HEK293T (cell line): ENCODE measurements at regions not wholly inside any gene's neighbourhood (a gene's known extent, or its start where the extent isn't known, plus 50 kb on each side); places are given as distances from the start of the nearest gene placed in this dataset.

Experiments used
- CTCF ChIA-PET: fragments of 350-600 bp; formaldehyde crosslinking; extraction: SDS; loops from one replicate; lab custom pipeline; 2021; ENCODE audit warnings: antibody characterized with exemption, inconsistent platforms; lab: Yijun Ruan, JAX
- POLR2A ChIA-PET: fragments of 350-600 bp; formaldehyde crosslinking; extraction: SDS; loops from one replicate; lab custom pipeline; 2020; ENCODE audit warnings: antibody characterized with exemption, inconsistent platforms; lab: Yijun Ruan, JAX
- DNase-seq: peaks from one replicate; pipeline ENCODE4 v3.0.0; 2012; ENCODE audit warnings: mixed read lengths; ENCODE audit errors: extremely low spot score
- ARNT ChIP-seq: fragments of 450-650 bp; IDR thresholded peaks from 2 replicates; pipeline ENCODE4 v1.6.1; 2017; ENCODE audit warnings: mild to moderate bottlenecking
- BHLHE40 ChIP-seq: fragments of 450-650 bp; IDR thresholded peaks from 2 replicates; pipeline ENCODE4 v1.6.1; 2016; ENCODE audit warnings: mild to moderate bottlenecking, moderate library complexity, borderline replicate concordance
- CTBP1 ChIP-seq: fragments of 450-650 bp; IDR thresholded peaks from 2 replicates; pipeline ENCODE4 v1.6.1; 2016; ENCODE audit warnings: borderline replicate concordance
- ELF4 ChIP-seq: fragments of 450-650 bp; IDR thresholded peaks from 2 replicates; pipeline ENCODE4 v1.6.1; 2017; ENCODE audit warnings: antibody characterized with exemption
- FOXA1 ChIP-seq: fragments of 450-650 bp; IDR thresholded peaks from 2 replicates; pipeline ENCODE4 v1.6.1; 2016; ENCODE audit warnings: mild to moderate bottlenecking
- FOXK2 ChIP-seq: fragments of 450-650 bp; IDR thresholded peaks from 2 replicates; pipeline ENCODE4 v1.6.1; 2016; ENCODE audit warnings: mild to moderate bottlenecking
- FOXM1 ChIP-seq: fragments of 450-650 bp; IDR thresholded peaks from 2 replicates; pipeline ENCODE4 v1.6.1; 2017; ENCODE audit warnings: mild to moderate bottlenecking, borderline replicate concordance
- HDGF ChIP-seq: fragments of 450-650 bp; IDR thresholded peaks from 2 replicates; pipeline ENCODE4 v1.6.1; 2017; ENCODE audit warnings: antibody characterized with exemption, borderline replicate concordance
- L3MBTL2 ChIP-seq: fragments of 450-650 bp; conservative IDR thresholded peaks from 2 replicates; pipeline ENCODE4 v1.6.1; 2016; ENCODE audit warnings: mild to moderate bottlenecking
- LEF1 ChIP-seq: fragments of 450-650 bp; IDR thresholded peaks from 2 replicates; pipeline ENCODE4 v1.6.1; 2017; ENCODE audit warnings: mild to moderate bottlenecking, borderline replicate concordance
- NFRKB ChIP-seq: fragments of 450-650 bp; IDR thresholded peaks from 2 replicates; pipeline ENCODE4 v1.6.1; 2016; ENCODE audit warnings: mild to moderate bottlenecking, moderate library complexity
- SP1 ChIP-seq: fragments of 450-650 bp; IDR thresholded peaks from 2 replicates; pipeline ENCODE4 v1.6.1; 2017
- SUZ12 ChIP-seq: fragments of 450-650 bp; IDR thresholded peaks from 2 replicates; pipeline ENCODE4 v1.6.1; 2016; ENCODE audit warnings: mild to moderate bottlenecking
- TARDBP ChIP-seq: fragments of 450-650 bp; IDR thresholded peaks from 2 replicates; pipeline ENCODE4 v1.6.1; 2016
- ZNF384 ChIP-seq: fragments of 450-650 bp; IDR thresholded peaks from 2 replicates; pipeline ENCODE4 v1.6.1; 2016
- TF ChIP-seq, protein P1 (sequence below): fragments of 450-650 bp; IDR thresholded peaks from 2 replicates; pipeline ENCODE4 v1.6.1; 2016

DNA sequence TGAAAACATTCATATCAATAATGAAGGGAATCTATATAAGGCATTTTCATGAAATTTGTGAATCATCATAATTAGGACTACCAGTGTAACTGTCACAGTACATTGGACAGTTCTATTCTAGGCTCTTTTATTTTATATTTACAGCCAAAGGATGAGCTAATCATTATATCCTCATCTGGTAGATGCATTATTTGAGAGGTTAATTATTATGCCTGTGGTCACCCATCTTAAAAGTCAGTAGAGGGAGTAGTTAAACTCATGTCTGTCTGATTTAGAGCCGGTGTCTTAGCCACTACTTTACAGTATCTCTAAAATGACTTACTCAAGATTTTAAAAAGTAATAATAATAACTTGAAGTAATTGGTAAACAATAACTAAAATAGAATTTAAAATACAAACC lies 899.3 kb upstream of the MAP3K7 start:
- no peak for DNase-seq
- ChIA-PET POLR2A (no interaction called here), CTCF (no interaction called here)
- TF ChIP-seq ELF4 (no peak), BHLHE40 (no peak), HDGF (no peak)

DNA sequence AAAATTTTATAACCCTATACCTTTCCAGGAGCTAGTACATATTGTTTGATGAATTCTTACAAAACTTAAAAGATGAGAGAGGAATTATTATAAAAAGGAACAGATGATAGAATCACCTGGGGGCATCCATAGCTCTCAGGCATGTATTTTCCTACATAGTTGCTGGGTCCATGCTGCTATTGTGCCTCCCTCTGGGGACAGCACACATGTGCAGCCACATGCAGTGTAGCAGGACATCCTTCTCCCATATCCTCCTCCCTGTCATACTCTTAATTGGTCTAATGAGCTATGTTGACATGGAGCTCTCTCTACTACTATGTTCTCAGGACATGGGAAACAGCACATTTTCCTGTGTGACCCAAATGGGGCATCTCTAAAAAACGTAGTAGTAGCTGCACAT lies 898.2 kb upstream of the MAP3K7 start:
- no peak for TF ChIP-seq ZNF384
- TF ChIP-seq FOXK2, result no peak
- TF ChIP-seq ELF4, result no peak
- TF ChIP-seq CTBP1, result no peak
- no peak for TF ChIP-seq TARDBP
- no peak for TF ChIP-seq FOXA1
- no peak for TF ChIP-seq NFRKB
- no peak for TF ChIP-seq FOXM1
- no peak for TF ChIP-seq L3MBTL2
- no peak for TF ChIP-seq BHLHE40
- no peak for TF ChIP-seq LEF1
- TF ChIP-seq, protein P1, sequence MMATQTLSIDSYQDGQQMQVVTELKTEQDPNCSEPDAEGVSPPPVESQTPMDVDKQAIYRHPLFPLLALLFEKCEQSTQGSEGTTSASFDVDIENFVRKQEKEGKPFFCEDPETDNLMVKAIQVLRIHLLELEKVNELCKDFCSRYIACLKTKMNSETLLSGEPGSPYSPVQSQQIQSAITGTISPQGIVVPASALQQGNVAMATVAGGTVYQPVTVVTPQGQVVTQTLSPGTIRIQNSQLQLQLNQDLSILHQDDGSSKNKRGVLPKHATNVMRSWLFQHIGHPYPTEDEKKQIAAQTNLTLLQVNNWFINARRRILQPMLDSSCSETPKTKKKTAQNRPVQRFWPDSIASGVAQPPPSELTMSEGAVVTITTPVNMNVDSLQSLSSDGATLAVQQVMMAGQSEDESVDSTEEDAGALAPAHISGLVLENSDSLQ, result no peak
- no peak for TF ChIP-seq HDGF
- no peak for TF ChIP-seq ARNT
- POLR2A ChIA-PET, result no interaction called here
- DNase-seq, result no peak
- CTCF ChIA-PET, result no interaction called here

DNA sequence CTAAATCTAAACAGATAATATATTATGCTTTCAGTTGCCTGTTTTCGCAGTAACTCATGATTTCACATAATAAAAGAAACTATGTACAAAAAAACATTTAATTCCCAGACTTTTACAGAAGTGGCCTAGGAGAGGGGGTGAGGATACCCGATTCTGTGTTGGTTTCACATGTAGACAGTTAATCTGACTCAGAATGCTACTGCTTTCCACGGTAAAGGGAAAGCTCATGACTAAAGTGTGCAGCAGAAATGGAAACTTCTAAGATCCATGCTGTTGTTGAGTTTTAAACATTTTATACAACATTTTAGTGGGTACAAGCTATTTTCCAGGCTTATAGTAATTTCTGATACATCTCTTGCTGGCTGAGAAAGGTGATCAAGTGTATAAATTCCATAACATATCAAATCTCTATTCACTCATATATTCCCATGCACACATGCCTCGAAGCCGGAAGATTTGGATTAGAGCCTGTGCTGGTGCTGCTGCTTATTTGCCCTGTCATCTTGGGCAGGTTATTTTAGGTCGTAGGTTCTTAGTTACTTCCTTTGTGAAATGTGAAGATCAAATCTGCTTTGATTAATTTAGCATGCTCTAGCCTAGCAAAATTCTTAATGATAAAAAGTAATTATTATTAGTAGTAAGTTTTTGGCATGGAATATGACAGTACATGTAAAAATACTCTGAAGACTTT lies 896.7 kb upstream of the MAP3K7 start:
- DNase-seq, result no peak
- ChIA-PET POLR2A (no interaction called here), CTCF (no interaction called here)
- TF ChIP-seq CTBP1 (no peak), SP1 (no peak), FOXK2 (no peak), LEF1 (no peak), ELF4 (no peak), ZNF384 (no peak), FOXM1 (no peak), FOXA1 (no peak), NFRKB (no peak), TARDBP (no peak), BHLHE40 (no peak), L3MBTL2 (no peak), HDGF (no peak)
- TF ChIP-seq, protein P1, result no peak

DNA sequence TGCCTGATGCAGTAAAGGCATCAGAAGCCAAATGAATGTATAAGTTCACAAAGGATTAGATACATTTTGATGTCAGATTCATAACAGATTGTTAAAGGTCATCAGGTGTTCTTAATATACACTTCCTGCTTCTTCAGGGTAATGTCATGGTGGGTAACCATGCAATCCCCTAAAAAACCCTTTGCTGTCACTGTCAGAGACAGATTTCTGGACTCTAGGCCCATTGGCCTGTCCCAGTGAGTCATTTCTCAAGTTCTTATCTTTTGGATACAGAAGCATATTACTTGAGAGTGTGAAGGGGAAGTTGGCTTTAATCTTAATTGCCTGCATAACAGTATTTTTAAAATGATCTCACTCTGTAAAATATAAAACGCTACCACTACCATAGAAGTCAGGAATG lies 895.6 kb upstream of the MAP3K7 start:
- DNase-seq, result no peak

DNA sequence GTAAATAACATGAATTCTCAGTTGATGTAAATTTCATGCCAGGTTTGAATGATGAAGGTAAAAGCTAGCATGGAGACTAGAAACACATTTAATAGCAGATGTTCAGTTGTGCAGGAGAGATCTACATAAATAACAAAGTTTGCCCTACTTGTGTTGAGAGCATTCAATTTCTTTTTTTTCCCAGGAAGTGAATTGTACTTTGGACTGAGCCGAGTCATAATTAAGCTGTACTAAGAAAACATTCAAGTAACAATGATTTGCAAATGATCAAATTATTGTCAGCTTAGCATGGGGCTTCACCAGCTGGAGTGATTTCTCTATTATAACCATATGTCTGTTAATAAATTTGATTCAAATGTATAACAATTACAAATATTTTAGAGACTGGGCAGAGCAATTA lies 893.5 kb upstream of the MAP3K7 start:
- ChIA-PET POLR2A (no interaction called here), CTCF (no interaction called here)

More for the DNA sequence above, 895.6 kb upstream of the MAP3K7 start:
- POLR2A ChIA-PET, result no interaction called here
- TF ChIP-seq L3MBTL2 (no peak), SUZ12 (no peak), FOXK2 (no peak), SP1 (no peak), TARDBP (no peak), FOXA1 (no peak), HDGF (no peak), NFRKB (no peak), BHLHE40 (no peak), CTBP1 (no peak), ARNT (no peak), ELF4 (no peak), LEF1 (no peak), ZNF384 (no peak)
- TF ChIP-seq, protein P1, result no peak
- CTCF ChIA-PET, result no interaction called here

DNA sequence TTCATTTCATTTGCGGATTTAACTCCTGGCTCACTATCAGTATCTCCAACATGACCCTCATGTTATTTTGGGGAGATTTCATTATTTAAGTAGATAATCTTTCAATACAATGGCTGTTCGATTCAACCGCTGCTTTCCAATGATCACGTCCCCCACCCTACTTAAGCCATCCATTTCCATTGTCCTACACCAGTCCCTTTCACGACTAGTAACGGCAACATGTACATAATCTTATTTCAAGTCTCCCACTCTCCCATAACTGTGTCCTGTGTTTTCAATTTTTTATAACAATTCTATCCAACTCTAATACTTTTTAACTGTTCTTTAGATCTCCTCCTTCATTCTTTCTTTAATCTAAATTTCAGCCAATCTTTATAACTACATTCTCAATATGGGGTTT lies 890.8 kb upstream of the MAP3K7 start:
- DNase-seq, result no peak
- TF ChIP-seq SUZ12, result no peak
- TF ChIP-seq FOXK2, result no peak
- no peak for TF ChIP-seq HDGF
- no peak for TF ChIP-seq SP1
- TF ChIP-seq, protein P1, result no peak
- no peak for TF ChIP-seq ARNT
- no peak for TF ChIP-seq L3MBTL2
- no peak for TF ChIP-seq CTBP1
- no peak for TF ChIP-seq BHLHE40
- no peak for TF ChIP-seq NFRKB
- no peak for TF ChIP-seq ELF4
- no peak for TF ChIP-seq TARDBP
- TF ChIP-seq FOXM1, result no peak
- TF ChIP-seq FOXA1, result no peak
- ChIA-PET POLR2A (no interaction called here), CTCF (no interaction called here)

More for the DNA sequence above, 893.5 kb upstream of the MAP3K7 start:
- DNase-seq, result no peak
- no peak for TF ChIP-seq TARDBP
- TF ChIP-seq ELF4, result no peak
- no peak for TF ChIP-seq NFRKB
- TF ChIP-seq FOXK2, result no peak
